ENCODE measurements at regions not wholly inside any gene's neighbourhood (a gene's known extent, or its start where the extent isn't known, plus 50 kb on each side); places are given as distances from the start of the nearest gene placed in this dataset.

DNA sequence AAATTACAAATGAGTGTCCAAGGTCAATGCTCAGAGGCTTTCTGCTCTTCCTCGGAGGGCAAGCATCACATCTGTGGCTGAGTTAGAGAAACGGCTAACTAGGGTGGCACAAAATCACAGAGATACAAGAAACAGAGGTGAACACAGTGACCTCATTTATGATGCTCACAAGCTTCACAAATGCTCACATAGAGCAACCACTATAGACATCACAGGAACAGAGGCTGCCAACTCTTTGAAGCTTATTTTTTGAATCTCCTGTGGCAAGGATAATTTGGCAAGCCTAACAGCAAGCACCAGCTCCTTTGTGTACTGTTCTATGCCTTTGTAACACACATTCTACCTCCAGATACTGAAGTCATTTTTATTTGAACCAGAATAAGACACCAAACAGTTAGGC is 416.5 kb upstream of the DDI1 start (continued):
- TF ChIP-seq, protein P1, sequence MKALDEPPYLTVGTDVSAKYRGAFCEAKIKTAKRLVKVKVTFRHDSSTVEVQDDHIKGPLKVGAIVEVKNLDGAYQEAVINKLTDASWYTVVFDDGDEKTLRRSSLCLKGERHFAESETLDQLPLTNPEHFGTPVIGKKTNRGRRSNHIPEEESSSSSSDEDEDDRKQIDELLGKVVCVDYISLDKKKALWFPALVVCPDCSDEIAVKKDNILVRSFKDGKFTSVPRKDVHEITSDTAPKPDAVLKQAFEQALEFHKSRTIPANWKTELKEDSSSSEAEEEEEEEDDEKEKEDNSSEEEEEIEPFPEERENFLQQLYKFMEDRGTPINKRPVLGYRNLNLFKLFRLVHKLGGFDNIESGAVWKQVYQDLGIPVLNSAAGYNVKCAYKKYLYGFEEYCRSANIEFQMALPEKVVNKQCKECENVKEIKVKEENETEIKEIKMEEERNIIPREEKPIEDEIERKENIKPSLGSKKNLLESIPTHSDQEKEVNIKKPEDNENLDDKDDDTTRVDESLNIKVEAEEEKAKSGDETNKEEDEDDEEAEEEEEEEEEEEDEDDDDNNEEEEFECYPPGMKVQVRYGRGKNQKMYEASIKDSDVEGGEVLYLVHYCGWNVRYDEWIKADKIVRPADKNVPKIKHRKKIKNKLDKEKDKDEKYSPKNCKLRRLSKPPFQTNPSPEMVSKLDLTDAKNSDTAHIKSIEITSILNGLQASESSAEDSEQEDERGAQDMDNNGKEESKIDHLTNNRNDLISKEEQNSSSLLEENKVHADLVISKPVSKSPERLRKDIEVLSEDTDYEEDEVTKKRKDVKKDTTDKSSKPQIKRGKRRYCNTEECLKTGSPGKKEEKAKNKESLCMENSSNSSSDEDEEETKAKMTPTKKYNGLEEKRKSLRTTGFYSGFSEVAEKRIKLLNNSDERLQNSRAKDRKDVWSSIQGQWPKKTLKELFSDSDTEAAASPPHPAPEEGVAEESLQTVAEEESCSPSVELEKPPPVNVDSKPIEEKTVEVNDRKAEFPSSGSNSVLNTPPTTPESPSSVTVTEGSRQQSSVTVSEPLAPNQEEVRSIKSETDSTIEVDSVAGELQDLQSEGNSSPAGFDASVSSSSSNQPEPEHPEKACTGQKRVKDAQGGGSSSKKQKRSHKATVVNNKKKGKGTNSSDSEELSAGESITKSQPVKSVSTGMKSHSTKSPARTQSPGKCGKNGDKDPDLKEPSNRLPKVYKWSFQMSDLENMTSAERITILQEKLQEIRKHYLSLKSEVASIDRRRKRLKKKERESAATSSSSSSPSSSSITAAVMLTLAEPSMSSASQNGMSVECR (CRISPR knock-in tag; IDR thresholded peaks at IDR 0.05; ENCODE audit: borderline replicate concordance): no peak
- no peak for TF ChIP-seq GRHL2 (CRISPR knock-in tag; IDR thresholded peaks at IDR 0.05; ENCODE audit: insufficient replicate concordance, severe bottlenecking)
- no peak for TF ChIP-seq CREB1 (CRISPR knock-in tag; IDR thresholded peaks at IDR 0.05)
- TF ChIP-seq CREM (CRISPR knock-in tag; IDR thresholded peaks at IDR 0.05): no peak
- no peak for TF ChIP-seq TCF7 (CRISPR knock-in tag; IDR thresholded peaks at IDR 0.05; ENCODE audit: low read depth)
- TF ChIP-seq, protein P2, sequence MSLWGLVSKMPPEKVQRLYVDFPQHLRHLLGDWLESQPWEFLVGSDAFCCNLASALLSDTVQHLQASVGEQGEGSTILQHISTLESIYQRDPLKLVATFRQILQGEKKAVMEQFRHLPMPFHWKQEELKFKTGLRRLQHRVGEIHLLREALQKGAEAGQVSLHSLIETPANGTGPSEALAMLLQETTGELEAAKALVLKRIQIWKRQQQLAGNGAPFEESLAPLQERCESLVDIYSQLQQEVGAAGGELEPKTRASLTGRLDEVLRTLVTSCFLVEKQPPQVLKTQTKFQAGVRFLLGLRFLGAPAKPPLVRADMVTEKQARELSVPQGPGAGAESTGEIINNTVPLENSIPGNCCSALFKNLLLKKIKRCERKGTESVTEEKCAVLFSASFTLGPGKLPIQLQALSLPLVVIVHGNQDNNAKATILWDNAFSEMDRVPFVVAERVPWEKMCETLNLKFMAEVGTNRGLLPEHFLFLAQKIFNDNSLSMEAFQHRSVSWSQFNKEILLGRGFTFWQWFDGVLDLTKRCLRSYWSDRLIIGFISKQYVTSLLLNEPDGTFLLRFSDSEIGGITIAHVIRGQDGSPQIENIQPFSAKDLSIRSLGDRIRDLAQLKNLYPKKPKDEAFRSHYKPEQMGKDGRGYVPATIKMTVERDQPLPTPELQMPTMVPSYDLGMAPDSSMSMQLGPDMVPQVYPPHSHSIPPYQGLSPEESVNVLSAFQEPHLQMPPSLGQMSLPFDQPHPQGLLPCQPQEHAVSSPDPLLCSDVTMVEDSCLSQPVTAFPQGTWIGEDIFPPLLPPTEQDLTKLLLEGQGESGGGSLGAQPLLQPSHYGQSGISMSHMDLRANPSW (CRISPR knock-in tag; conservative IDR thresholded peaks at IDR 0.05; ENCODE audit: low read depth): no peak
- TF ChIP-seq, protein P3, sequence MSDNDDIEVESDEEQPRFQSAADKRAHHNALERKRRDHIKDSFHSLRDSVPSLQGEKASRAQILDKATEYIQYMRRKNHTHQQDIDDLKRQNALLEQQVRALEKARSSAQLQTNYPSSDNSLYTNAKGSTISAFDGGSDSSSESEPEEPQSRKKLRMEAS (CRISPR knock-in tag; IDR thresholded peaks at IDR 0.05): no peak

DNA sequence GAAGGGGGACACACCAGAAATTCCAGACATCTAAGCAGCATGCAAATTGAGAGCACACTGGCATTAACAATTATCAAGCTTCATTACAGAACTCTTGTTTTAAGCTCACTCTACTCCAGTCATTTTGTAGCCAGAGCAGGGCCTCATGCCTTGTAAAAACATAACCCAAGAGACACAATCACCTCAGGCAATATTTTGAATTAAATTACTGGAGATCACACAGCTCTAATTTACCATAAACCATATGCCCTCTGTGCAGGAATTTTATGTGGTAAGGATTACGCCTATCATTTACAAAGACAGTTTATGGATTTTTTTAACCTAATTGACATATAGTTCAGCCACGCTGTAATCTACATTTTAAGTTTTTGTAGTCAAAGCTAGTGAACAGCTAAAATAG is 414.1 kb upstream of the DDI1 start:
- ATAC-seq: no peak
- no peak overlapping the region for H3K4me3 Mint-ChIP-seq
- POLR2A ChIA-PET: no interaction called here
- peaks cover 25% of the 10 kb centered on the region for H3K4me1 Mint-ChIP-seq
- CTCF ChIA-PET: interaction anchor here (0.9 kb wide), 1 partner anchor 13 kb away, joined by 3 read pairs; no protein-coding TSS in a partner anchor
- no peaks in the 10 kb centered on the region for H3K36me3 Mint-ChIP-seq
- peaks cover 3% of the 10 kb centered on the region; the same call in 1 of the 2 replicates for H3K27me3 Mint-ChIP-seq (ENCODE audit: low read depth)
- DNase-seq (ENCODE audit: low spot score): no peak
- no peak overlapping the region for H3K27ac Mint-ChIP-seq
- no peaks in the 10 kb centered on the region for H3K9me3 Mint-ChIP-seq
- TF ChIP-seq, protein P4, sequence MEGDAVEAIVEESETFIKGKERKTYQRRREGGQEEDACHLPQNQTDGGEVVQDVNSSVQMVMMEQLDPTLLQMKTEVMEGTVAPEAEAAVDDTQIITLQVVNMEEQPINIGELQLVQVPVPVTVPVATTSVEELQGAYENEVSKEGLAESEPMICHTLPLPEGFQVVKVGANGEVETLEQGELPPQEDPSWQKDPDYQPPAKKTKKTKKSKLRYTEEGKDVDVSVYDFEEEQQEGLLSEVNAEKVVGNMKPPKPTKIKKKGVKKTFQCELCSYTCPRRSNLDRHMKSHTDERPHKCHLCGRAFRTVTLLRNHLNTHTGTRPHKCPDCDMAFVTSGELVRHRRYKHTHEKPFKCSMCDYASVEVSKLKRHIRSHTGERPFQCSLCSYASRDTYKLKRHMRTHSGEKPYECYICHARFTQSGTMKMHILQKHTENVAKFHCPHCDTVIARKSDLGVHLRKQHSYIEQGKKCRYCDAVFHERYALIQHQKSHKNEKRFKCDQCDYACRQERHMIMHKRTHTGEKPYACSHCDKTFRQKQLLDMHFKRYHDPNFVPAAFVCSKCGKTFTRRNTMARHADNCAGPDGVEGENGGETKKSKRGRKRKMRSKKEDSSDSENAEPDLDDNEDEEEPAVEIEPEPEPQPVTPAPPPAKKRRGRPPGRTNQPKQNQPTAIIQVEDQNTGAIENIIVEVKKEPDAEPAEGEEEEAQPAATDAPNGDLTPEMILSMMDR (IDR thresholded peaks at IDR 0.05): no peak
- TF ChIP-seq EMX1 (CRISPR knock-in tag; IDR thresholded peaks at IDR 0.05) (no peak), SOX15 (CRISPR knock-in tag; IDR thresholded peaks at IDR 0.05) (no peak), NFE2L1 (CRISPR knock-in tag; IDR thresholded peaks at IDR 0.05) (no peak), ZNF423 (CRISPR knock-in tag; IDR thresholded peaks at IDR 0.05) (no peak), ZNF396 (CRISPR knock-in tag; IDR thresholded peaks at IDR 0.05; ENCODE audit: borderline replicate concordance) (no peak), ETV6 (CRISPR knock-in tag; IDR thresholded peaks at IDR 0.05) (no peak), ZNF219 (CRISPR knock-in tag; IDR thresholded peaks at IDR 0.05; ENCODE audit: borderline replicate concordance) (no peak), HMGA2 (CRISPR knock-in tag; IDR thresholded peaks at IDR 0.05) (no peak), ZNF138 (CRISPR knock-in tag; conservative IDR thresholded peaks at IDR 0.05) (no peak)
- TF ChIP-seq, protein P5, sequence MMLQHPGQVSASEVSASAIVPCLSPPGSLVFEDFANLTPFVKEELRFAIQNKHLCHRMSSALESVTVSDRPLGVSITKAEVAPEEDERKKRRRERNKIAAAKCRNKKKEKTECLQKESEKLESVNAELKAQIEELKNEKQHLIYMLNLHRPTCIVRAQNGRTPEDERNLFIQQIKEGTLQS (CRISPR knock-in tag; conservative IDR thresholded peaks at IDR 0.05): no peak
- TF ChIP-seq, protein P6, sequence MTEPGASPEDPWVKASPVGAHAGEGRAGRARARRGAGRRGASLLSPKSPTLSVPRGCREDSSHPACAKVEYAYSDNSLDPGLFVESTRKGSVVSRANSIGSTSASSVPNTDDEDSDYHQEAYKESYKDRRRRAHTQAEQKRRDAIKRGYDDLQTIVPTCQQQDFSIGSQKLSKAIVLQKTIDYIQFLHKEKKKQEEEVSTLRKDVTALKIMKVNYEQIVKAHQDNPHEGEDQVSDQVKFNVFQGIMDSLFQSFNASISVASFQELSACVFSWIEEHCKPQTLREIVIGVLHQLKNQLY (CRISPR knock-in tag; IDR thresholded peaks at IDR 0.05): no peak
- TF ChIP-seq, protein P7, sequence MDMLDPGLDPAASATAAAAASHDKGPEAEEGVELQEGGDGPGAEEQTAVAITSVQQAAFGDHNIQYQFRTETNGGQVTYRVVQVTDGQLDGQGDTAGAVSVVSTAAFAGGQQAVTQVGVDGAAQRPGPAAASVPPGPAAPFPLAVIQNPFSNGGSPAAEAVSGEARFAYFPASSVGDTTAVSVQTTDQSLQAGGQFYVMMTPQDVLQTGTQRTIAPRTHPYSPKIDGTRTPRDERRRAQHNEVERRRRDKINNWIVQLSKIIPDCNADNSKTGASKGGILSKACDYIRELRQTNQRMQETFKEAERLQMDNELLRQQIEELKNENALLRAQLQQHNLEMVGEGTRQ (CRISPR knock-in tag; IDR thresholded peaks at IDR 0.05): no peak
- TF ChIP-seq, protein P8, sequence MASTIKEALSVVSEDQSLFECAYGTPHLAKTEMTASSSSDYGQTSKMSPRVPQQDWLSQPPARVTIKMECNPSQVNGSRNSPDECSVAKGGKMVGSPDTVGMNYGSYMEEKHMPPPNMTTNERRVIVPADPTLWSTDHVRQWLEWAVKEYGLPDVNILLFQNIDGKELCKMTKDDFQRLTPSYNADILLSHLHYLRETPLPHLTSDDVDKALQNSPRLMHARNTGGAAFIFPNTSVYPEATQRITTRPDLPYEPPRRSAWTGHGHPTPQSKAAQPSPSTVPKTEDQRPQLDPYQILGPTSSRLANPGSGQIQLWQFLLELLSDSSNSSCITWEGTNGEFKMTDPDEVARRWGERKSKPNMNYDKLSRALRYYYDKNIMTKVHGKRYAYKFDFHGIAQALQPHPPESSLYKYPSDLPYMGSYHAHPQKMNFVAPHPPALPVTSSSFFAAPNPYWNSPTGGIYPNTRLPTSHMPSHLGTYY (CRISPR knock-in tag; IDR thresholded peaks at IDR 0.05): no peak
- TF ChIP-seq, protein P9, sequence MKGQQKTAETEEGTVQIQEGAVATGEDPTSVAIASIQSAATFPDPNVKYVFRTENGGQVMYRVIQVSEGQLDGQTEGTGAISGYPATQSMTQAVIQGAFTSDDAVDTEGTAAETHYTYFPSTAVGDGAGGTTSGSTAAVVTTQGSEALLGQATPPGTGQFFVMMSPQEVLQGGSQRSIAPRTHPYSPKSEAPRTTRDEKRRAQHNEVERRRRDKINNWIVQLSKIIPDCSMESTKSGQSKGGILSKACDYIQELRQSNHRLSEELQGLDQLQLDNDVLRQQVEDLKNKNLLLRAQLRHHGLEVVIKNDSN (CRISPR knock-in tag; IDR thresholded peaks at IDR 0.05): no peak
- TF ChIP-seq, protein P10, sequence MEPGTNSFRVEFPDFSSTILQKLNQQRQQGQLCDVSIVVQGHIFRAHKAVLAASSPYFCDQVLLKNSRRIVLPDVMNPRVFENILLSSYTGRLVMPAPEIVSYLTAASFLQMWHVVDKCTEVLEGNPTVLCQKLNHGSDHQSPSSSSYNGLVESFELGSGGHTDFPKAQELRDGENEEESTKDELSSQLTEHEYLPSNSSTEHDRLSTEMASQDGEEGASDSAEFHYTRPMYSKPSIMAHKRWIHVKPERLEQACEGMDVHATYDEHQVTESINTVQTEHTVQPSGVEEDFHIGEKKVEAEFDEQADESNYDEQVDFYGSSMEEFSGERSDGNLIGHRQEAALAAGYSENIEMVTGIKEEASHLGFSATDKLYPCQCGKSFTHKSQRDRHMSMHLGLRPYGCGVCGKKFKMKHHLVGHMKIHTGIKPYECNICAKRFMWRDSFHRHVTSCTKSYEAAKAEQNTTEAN (CRISPR knock-in tag; IDR thresholded peaks at IDR 0.05): no peak
